Stimulated activated CD8-positive, alpha-beta memory T cell treated with anti-CD3 and anti-CD28 coated beads, Interleukin-7, amount 100 ng/mL, for 48 hours (primary cell): ENCODE measurements at regions not wholly inside any gene's neighbourhood (a gene's known extent, or its start where the extent isn't known, plus 50 kb on each side); places are given as distances from the start of the nearest gene placed in this dataset.

Experiments used
- DNase-seq, 2 donors: peaks; one replicate each; pipeline ENCODE4 v3.0.0-alpha.2; 2020; ENCODE audit warnings: low read depth in 1 of 2; ENCODE audit errors: extremely low read depth in 1 of 2

DNA sequence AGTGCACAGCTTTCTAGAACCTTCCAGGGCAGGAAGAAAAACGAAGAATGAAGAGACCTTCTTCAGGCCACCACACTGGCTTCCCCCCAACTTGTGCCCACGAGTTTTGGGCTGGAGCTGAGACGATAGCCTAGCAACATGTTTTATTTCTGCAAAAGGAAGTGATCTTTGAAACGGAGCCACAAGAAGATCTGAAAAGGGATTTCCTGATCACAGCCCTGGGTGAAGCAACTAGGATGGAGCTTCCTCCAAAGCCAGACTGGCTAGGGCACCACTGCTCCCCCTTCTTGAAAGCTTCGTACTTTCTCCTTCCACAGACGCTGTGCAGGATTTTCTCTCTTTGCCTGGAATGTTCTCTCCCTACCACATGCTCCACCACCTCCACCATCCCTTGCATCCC is 418.3 kb downstream of the MED13L start:
- DNase-seq: no peak

DNA sequence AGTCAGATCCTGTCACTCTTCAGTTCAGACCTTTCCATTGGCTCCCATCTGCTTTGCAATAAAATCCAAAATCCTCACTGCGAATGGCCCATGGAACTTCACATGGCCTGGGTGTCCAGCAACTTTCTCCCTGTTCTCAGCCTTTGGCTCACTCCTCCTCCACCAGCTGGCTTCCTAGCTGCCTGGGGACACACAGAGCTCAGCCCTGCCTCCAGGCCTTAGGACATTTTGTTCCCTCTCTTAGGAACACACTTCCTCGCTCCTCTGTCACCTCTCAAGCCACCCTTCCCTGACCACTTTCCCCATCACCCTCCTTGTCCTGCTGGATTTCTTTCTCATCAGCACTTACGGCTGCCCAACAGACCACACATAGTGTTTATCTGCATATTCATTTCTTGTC is 419.6 kb downstream of the MED13L start:
- DNase-seq: no peak

DNA sequence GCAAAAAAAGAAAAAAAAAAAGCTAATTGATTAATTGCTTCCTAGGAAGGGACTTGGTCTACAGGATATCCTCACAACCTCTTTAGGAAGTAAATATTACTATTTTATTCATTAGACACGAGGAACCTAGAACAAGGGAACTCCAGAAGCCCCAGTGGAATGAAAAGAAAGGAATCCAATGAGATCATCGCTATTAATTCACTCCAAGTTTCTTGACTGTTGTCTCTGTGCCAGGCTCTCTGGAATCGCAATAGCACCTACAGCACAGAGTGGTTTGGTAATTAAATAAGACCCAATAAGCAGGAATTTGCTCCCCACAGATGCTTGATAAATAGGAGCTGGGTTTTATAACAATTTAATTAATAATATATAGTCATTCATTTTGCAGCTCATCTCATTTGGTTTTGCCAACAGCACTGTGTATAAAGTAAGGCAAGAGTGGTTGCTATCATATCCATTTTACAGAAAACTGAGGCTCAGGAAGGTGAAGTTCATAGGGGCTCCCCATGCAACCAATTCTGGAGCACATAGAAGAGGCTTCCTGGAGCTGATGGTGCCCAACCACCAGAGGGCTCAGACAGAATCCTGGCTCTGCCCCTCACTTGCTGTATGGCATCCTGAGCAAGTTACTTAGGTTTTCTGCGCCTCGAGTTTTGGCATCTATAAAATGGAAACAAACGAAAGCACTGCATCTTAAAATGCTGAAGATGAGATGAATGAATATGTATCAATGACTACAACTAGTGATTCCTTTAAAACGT is 420.2 kb downstream of the MED13L start:
- DNase-seq: no peak

DNA sequence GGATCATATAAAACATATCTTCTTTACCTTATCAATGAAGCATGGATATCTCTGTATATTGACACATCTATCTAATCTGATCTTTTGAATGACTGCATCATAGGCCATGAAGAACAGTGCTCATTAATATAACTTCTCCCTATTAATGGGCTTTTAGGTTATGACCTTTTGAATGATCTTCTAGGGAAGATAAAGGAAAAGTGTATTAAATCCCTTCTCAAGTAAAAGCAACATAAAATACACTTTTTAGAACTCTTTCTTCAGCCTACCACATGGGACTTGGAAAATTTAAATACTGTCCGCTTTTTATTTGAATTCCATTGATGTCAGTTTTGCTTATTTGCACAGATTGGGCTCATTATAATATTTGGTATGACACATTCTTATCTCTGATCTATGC is 425.4 kb downstream of the MED13L start:
- no peak for DNase-seq

DNA sequence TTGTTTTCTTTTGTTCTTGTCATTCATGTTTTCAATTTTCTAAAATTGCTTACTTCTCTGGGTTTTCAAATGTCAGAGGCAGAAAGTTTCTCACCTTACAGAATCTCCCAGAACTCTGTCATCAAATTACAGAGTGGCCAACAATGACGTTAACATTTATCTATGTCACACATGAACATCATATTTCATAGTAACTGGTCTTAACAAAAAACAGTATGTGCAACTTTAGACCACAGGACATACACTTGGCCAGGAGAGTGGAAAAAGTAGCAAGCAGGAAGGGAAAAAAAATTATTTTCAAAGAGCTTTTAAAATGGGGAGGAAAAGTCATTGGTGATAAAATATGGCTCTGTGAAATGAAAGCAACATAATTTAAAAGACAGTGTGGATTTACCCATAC is 426.5 kb downstream of the MED13L start:
- no peak for DNase-seq

DNA sequence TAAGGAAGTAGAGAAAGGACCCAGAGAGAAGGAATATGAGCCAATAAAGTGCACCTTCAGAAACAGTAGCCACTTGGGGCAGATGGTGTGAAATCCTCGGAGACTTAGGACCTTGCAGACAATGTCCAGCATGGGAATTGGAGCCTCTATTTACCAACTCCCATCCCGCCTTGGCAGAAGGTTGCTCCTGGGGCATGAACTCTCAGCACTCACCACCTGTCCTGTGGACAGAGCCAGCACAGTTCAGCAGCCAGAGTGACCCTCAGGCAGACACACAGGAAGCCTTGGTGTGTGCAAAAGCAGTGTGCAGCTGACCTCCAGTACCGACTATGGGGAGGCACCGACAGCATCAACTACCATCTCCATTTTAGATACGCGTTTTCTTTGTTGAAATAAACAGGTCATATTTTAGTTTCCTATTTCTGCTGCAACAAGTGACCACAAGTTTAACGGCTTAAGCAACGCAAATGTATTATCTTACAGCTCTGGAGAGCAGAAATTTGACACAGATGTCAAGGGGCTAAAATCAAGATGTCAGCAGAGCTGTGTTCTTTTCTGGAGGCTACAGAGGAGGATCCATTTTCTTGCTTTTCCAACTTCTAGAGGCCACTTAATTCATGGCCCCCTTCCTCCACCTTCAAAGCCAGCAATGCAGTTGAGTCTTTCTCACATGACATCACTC is 428.1 kb downstream of the MED13L start:
- DNase-seq: no peak

DNA sequence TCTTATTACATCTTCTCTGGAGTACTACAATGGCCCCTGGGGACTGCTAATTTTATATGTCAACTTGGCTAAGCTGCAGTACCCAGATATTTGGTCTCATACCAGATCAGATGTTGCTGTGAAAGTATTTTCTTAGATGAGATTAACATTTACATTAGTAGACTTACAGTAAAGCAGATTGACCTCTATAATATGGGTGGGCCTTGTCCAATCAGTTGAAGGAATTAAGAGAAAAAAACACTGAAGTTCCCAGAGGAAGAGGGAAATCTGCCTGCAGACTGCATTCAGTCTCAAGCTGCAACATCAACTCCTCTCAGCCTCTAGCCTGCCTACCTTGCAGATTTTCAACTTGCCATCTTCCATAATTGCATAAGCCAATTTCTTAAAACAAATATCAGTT is 430.1 kb downstream of the MED13L start:
- DNase-seq: no peak

DNA sequence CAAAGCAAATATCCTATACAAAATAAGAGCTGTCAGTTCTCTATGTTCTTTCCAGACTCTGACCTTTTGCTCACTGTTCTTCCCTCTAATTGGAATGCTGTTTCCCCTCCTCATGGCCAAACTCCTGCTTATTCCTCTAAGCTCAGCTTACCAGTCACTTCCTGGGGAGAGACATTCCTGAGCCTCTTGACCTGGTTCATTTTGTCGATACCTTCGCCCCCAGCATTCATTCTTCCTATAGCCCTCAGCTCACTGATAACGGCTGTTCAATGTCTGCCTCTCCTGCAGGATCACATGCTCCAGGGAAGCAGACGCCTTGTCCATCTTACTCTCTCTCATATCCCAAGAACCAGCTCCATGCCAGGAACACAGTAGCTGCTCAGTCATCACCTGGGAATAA is 431.0 kb downstream of the MED13L start:
- no peak for DNase-seq

DNA sequence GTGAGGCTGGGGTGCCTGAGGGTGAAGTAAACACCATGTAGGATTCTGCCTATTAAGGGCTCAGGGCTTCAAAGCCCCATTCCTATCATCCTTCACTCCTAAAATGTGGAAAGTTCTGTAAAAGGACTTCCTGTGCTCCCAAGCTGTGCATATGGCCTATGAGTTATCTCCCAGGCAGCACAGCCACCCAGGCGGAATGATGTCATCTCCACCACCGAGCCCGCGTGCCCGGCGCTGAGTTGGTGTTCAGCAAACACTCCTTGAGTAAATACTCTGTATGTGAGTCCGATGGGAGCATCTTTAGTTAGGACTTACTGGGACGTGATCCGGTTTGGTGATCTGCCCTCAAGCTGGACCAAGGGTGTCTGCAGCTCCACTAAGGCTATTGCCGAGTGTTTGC is 437.3 kb downstream of the MED13L start:
- DNase-seq: no peak

DNA sequence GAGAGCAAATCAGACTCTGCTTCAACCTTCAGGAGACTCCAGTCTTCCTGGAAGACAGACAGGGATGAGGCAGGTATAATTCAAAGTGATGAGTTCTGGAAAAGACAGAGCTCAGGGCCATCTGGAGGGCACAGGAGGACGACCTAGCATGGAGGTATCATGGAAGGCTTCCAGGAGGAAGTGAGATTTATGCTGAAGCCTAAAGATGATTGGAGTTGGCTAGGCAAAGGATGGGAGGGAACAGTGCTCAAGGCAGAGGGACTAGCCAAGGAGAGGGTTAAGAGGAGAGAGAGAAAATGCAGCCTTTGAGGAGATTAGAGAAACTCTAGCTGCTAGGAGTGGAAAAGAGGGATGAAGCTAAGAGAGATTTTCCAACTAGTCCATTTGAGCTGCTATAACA is 438.5 kb downstream of the MED13L start:
- no peak for DNase-seq

DNA sequence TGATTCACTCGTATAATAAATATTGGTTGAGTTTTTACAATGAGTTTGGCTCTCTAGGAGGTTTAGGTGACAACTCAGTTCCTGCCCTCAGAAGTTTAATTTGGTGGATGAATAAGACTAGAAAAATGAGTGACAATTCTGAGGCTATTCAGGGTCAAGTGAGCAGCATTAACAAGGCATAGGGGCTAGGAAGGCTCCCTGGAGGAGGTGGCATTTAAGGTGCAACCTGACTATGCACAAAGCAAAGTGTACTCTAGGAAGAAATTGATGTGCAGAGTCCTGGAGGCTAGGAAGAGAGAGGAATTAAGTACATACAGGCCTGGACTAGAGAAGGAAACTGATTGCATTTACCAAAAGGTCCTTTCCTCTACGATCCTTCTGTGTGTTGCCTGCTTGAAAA is 440.3 kb downstream of the MED13L start:
- no peak for DNase-seq

DNA sequence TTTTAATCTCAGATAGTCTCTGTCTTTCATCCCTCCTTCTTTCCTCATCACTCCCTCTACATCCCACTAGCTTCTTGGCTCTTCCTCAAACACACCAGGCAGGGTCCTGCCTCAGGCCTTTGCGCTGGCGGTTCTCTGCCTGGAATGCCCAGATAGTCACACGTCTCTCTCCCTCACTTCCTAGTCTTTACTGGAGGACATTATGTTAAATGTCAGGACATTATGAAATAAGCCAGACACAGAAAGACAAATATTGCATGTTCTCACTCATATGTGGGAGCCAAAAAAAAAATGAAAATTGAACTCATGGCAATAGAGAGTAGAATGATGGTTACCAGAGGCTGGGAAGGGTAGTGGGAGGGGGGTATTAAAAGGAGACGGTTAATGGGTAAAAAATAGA is 442.0 kb downstream of the MED13L start:
- no peak for DNase-seq

DNA sequence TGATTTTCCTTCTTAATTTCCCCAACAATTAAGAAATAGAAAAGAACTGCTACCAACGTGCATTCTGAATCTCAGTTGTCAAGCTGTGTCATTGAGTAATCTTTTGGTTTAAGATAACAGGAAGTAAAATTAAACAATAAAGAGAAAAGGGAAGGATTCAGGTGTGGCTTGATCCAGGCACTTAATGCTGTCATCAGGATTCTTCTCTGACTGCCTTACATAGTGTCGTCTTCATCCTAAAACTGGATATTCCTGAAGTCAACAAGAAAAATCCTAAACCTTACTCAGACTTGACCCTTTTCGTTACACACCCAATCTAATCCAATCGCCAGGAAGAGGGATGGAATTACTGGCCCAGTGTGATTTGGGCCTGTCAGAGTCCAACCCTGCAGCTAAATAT is 443.8 kb downstream of the MED13L start:
- no peak for DNase-seq

DNA sequence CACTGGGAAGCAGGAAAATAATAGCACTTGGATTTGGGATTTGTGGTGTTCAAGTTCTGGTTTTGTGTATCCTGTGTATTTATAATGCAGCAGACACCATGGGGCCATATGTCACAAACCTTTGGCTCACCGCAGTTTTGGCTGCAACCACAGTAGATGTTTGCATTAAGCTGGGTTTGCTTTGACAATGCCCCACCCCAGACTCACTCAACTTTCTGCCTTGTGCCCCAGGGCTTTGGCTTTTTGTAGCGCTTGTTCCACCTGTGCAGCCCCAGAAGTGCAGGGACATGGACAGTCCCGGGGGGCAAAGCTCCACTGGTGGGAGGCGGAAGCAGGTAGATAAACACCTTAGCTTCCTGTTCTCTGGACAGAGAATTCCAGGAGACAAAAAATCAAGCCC is 446.9 kb downstream of the MED13L start:
- no peak for DNase-seq

DNA sequence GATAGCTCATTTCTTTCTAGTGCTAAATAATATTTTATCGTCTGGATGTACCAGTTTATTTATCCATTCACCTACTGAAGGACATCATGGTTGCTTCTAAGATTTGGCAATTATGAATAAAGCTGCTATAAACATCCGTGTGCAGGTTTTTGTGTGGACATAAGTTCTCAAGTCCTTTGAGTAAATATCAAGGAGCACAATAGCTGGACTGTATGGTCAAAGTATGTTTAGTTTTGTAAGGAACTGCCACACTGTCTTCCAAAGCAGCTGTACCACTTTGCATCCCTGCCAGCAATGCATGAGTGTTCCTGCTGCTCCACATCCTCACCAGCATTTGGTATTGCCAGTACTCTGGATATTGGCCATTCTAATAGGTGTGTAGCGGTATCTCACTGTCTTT is 447.4 kb downstream of the MED13L start:
- DNase-seq: no peak

DNA sequence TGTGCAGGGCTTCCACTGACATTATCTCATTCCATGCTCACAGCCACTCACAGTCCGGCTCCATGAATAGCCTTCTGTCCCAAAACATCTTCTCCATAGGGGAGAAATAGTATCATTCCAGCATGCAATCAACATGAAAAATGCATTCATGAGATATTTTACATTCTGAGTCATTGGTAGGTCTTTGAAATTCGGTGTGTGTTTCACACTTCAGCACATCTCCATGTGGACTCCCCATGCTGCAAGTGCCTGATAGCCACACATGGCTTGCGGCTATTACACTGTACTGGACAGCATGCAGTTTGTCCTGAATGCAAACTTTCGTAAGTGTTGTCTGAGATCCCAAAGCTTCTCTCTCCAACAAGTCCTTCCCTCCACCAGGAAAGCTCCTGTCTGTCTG is 449.3 kb downstream of the MED13L start:
- DNase-seq: no peak

DNA sequence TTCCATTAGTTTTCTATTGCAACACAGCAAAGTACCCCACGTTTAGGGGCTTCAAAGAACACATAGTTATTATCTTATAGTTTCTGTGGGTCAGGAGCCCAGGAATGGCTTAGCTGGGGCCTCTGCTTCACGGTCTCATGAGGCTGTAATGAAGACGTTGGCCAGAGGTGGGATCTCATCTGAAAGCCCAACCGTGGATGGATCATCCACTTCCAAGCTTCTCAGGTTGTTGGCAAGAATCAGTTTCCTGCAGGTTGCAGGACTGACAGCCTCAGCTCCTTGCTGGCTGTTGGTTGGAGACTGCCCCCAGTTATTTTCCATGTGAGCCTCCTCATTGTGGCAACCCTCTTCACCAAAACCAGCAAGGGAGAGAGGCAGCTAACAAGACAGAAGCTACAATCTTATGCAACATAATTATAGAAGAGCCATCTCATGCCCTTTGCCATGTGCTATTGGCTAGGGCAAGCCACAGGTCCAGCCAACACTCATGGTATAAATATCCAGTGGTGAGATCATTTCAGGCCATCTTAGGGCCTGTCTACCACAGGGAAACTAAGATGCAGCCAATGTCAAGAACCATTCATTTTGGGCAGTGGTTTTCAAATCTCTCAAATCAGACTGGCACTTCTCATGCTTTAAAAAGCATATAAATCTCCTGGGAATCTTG is 452.4 kb downstream of the MED13L start:
- no peak for DNase-seq

DNA sequence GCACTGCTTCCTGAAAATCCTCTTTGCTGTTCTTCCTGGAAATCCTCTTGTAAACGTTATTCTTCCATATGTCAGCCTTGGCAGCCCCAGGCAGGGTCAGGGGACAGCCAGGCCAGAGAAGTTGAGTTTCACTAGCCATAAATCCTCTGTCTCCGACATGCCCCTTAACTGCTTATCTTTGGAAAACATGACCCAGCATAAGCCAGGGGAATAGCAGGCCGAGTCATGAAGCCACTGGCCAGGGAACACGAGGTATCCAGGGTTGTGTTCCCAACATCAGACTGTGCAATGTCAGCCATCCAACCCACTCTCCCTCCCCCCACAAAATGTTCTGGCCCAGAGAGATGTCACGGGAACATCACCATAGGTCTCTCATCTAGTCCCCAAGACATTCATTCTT is 453.9 kb downstream of the MED13L start:
- no peak for DNase-seq

DNA sequence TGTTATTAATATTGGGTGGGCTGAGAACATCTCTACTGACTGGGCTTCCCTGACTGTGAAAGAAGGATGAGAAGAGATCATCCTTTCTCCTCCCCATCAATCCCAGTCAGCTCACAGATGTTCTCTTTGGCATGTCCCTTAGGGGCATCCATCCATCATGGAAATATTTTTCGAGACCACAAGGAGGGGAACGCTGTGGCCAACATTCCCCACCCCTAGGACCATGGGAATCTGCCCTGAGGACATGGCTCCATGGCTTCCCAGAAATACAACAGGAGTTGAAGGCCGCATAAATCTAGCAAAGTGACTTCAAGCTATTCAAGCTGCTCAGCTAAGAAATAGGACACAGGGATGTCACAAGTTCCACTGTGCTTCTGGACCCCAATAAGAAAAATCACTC is 456.8 kb downstream of the MED13L start:
- DNase-seq: no peak

DNA sequence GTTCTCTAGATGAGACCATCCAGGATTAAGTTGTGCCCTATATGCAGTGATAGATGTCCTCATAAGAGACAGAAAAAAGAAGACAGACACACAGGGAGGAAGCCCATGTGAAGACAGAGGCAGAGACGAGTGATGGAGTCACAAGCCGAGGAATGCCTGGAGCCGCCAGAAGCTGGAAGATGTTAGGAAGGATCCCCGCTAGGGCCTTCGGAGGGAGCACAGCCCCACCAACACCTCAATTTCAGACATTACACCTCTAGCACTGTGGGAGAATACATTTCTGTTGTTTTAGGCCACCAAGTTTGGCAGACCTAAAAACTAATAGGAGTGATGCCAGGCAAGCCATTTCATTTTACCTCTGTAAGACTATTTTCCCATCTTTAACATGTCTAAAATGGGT is 458.5 kb downstream of the MED13L start:
- no peak for DNase-seq

DNA sequence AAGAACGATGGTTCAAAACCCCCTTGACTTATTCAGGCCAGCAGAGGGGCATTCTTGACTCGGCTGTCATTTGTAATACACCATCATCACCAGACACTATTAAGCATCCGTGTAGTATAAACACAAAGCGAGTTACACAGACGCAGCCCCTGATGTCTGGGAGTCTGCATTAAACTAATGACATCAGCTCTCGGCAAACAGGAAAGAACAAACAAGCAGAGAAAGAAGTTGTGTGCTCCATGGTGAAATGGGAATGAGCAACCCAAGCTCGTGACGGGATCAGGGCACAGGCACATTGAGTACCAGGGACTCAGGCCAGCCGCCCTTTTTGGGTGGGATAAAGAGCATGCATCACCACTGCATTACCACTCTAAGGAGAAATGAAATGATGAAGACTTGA is 460.1 kb downstream of the MED13L start:
- no peak for DNase-seq

DNA sequence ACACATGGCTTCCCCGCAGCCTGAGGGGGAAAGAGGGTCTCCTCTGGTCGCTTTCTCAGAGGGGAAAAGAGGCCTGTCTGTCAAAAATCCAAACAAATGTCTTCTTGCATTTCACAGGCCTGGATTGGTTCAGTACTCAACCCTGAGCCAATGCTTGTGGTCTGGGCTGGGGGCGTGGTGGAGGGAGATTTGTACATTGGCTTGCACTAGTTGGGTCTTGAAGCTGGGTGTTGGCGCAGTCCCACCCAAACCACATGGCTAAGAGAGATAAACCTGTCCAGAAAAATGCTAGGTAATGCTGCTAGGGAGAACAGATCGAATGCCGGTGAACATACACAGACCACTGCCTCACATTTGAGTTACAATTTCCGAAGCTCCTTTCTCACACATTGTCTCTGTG is 461.6 kb downstream of the MED13L start:
- DNase-seq: no peak
